HG02852 (cell line): ENCODE measurements at regions not wholly inside any gene's neighbourhood (a gene's known extent, or its start where the extent isn't known, plus 50 kb on each side); places are given as distances from the start of the nearest gene placed in this dataset.
A peak's percentile ranks its signal among the peaks of the same experiment; 100 is the strongest.
"Not testable (repeated sequence)": the region's sequence is repeated elsewhere in the genome, so short reads cannot be mapped to it uniquely, and the experiment has no call there.

Experiments
- ATAC-seq: cut with Tn5 transposase; IDR thresholded peaks from one replicate; pipeline ENCODE4 v1.9.1; 2021; ENCODE audit warnings: mild to moderate bottlenecking, moderate library complexity; ENCODE audit not compliant: unreplicated experiment

DNA sequence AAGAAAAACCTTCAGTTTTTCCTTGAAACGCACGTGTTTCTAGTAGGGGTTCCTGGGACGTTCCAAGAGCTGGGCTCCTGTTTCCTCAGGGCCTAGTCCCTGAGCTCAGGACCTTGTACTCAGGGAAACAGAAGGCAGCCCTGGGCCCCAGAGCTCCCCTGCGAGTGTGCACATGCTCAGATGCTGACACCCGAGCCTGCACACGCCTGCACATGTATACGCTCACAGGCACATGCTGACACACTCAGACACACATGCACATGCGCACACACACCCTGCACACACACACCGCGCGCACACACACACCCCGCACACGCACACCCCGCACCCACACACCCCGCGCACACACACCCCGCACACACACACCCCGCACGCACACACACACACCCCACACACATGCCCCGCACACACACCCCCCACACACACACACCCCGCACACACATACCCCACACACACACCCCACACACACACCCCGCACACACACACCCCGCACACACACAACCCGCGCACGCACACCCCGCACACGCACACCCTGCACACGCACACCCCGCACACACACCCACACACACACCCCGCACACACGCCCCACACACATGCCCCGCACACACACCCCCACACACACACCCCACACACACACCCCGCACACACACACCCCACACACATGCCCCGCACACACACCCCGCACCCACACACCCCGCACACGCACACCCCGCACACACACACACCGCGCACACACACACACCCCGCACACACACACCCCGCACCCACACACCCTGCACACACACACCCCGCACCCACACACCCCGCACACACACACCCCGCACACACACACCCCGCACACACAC is 52.2 kb downstream of the CALML3 start:
- no peak for ATAC-seq

DNA sequence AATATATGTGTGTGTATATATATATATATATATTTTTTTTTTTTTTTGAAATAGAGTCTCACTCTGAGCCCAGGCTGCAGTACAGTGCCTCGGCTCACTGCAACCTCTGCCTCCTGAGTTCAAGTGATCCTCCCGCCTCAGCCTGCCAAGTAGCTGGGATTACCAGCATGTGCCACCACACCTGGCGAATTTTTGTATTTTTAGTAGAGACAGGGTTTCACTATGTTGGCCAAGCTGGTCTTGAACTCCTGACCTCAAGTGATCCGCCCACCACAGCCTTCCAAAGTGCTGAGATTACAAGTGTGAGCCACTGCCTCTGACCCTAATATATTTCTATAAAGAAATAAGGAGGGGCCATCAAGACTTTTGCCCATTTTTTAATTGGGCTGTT is 55.3 kb downstream of the CALML3 start:
- not testable (repeated sequence) for ATAC-seq

DNA sequence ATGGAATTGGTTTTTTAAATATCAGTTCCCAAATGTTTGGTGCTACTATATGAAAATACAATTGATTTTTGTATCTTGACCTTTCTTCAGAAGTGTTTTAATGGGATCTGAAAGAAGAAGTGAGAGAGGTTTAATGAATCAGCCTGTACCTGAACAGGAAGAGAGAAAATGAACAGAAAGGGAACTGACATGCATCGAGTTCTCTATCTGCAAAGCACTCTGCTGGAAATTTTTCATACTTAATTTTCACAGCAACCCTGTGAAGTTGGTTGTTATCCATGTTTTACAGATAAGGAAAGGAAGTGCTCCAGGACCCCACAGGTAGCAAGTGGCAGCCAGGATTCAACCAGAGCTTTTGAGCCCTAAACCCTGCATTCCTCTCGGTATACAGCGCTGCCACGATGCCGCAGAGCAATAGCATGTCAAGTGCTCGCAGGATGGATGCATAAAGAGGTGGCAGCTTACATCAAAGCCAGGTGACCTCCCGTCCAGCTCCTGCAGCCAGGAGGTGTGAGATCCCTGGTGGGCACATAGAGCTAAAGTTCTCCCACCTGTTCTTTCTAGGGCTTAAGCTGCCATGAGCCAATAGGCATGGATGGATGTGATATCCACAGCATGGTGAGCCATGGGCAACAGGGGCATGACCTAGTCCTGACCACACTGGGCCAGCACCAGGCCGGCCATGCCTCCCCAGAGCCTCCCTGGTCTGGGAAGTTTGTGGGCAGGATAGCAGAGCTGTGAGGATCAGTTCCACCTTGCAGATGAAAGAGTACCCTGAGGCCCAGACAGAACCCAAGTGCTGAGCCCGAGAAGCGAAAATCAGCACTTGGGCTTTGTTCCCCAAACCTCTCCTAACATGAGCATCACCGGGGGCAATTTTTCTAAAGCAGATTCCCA is 57.2 kb downstream of the CALML3 start:
- ATAC-seq: peak; percentile 46

DNA sequence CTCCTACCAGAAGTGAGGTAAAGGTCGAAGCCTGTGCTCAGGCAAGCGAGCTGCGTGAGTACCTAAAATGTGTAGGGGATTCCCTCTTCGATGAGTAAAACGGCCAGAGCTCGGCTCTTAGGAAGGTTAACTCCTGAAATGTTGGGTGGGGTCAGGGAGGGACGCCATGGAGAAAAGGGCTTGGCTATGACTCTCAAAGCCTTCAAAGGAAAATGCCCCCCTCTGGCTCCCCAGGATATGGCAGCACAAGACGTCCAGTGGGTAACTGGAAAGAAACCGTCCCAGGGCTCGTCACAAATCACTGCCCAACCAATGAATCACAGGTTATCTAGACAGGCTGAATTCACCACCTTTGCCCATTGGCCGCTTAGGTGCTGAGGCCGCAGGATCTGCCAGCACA is 58.0 kb downstream of the CALML3 start:
- ATAC-seq: no peak

DNA sequence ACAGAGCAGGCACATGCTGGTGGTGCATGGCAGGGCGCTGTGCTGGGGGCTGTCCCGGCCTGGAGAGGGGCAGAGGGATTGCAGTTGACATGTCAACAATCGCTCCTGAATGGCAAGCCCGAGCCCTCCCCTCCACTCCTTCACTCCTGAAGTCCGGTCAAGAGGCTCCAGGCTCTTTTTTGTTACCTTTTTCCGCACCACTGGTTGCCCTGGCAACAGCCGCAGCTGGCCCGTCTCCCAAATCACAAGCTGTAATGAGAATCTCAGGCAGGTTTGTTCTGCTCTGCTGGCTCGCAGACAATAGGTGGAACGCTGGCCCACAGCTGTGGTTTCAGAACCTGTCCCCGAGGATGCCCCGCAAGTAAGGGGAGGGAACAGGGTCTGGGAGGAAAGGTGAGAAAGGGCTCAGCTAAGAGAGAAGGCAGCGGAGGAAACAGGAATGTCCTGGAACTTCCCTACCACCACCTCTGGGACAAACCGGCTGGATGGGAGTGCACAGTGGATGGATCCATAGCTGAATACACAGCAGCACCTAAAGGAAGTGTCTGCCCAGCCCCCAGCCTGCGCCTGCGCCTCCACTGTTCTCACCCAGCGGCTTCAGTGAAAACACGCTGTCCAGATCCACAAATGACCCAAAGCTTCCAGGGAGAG is 58.9 kb downstream of the CALML3 start:
- ATAC-seq: peak; percentile 38

DNA sequence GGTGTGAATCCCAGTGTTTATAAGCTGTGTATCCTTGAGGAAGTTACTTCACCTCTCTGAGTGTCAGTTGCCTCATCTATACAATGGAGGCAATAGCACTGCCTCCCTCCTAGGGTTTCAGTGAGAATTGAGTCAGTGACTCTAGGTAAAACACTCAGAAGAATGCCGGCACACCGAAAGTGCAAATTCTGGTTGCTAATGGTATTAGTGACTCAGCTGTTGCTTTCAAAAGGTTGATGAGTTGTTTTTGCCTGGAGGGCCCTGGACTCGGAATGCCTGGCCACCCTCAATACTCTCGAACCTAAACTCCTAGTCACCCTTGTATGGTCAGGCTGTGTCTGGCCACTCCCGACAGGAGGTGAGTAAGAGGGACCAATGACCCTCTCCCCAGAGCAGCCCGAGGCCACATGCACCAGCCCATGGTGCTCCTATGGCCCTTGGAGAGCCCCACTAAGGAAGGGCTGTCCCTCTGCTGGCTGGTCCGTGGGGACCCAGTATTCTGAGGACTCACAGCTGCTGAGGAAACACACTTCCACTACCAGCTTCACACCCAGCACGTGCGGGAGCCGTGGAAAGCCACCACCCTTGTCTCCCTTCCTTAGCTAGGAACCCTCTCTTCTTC is 60.2 kb downstream of the CALML3 start:
- peak; percentile 67 for ATAC-seq

DNA sequence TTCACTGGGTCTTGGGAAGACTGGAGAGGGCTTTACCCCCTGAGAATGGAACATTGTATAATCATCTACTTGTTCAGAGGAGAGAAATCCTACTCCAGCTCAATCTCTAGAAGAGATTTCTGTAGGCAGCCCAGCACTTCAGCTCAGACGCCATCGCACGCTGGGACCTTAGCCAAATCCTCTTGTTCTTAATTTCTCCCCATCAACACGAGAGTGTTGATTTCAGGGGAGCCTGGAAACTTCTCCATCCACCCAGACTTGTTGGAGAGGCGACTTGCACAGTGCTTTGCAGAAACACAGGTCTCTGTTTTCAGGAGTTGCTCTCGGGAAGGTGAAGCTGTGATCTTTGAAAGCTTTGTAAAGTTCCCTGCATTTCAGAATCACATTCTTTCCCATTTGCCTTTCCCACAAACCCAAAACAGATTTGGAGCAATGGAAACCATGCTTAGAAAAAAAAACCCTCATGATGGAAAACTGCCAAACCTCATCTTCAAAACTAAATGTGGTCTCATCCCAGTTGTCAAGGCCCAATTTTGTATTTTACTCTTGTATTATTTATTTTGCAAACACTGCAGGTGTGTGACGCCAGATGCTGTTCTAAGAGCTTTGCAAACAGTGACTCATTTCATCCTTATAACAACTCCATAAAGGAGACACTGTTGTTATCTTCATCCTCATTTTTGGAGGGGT is 60.9 kb downstream of the CALML3 start:
- ATAC-seq: no peak

DNA sequence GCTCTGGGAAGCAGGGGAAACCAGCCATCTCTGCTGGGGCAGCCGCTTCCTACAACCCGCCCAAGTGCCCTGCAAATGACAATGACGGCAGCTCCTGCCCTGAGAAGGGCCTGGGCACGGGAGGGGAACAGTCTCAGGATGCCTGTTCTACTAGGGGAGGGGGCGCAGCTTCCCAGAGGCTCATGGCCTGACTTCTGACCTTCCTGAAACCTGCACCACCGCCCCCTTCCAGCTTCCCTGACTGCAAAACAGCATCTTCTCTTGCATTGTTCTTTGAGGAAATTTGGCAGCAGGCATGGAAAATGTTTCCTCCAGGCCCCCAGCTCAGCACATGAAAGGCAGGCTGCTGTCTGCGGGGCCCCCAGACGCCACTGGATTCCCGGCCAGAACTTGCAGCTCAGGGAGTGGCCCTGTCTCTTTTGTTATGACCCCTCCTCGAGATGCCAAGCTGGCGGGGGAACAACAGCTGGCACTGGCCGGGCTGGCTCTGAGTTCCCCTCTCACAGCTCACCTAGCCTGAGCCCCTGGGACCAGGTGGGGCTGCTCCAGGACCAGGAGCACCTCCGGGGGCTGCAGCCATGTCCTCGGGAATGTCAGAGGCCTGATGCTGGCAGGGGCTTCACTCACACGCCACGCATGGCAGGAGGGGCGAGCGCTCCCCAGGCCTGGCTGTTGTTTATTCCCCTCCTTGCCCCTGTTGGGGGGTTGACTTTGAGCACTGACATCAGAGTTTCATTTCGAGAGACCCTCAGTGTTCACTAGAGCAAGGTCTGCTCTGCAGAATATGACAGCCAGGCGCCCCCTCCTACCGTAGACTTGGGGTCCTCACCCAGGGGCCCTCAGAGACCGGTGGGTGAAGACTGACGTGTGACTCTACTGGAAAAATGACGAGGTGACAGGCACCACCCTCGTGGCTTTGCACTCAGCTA is 62.7 kb downstream of the CALML3 start:
- no peak for ATAC-seq

DNA sequence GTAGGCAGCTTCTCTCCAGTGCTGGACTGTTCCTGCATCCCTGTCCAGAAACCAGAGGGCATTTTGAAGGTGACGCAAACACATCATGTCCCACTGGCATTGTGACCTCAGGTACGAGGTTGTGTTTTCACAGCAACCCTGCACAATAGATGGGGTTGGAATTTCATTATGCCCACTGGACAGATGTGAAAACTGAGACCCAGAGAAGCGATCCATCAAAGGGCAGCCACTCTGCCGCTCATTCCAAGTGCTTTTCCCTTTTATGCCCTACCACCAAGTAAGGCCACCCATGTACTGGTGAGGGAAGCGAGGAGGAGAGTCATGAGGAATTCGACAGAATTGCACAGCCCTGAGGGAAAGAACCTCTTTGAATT is 63.3 kb downstream of the CALML3 start:
- no peak for ATAC-seq

DNA sequence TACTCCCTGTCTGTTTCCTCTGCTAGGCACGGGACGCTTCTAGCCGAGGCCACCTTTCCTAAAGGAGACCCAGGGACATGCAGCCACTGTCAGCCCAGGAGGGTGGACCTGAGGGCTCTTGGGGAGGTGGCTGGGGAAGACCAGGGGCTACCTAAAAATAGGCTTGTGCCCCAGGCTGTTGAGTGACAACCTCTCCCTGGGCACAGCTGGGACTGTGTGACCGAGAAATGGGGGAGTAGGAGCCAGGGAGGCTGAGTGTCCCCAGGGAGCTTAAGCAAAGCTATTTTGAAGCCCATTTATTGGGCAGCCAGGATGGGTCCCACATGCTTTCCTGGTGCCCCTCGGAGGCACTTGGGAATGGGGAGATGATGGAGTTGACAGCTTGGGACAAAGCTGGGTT is 63.8 kb downstream of the CALML3 start:
- no peak for ATAC-seq
